ENCODE measurements at regions not wholly inside any gene's neighbourhood (a gene's known extent, or its start where the extent isn't known, plus 50 kb on each side); places are given as distances from the start of the nearest gene placed in this dataset.

GRCh38 chr2:886072-887022 lies 64.3 kb upstream of the SNTG2 start:
- H3K9me3 ChIP-seq (ENCODE audit: control insufficient read depth, insufficient read depth, low read length): no peaks in the 10 kb centered on the region
- H3K9ac ChIP-seq (ENCODE audit: low read depth, low read length): no peak overlapping the region
- H3K4me3 ChIP-seq (ENCODE audit: low read depth, low read length): no peak overlapping the region
- H3K27me3 ChIP-seq (ENCODE audit: control insufficient read depth, insufficient read depth, low read length): peaks cover 10% of the 10 kb centered on the region
- peaks cover 3% of the 10 kb centered on the region for H3K4me1 ChIP-seq (ENCODE audit: control insufficient read depth, insufficient read depth, low read length)
- H3K36me3 ChIP-seq (ENCODE audit: control insufficient read depth, insufficient read depth, low read length): no peaks in the 10 kb centered on the region

GRCh38 chr2:885230-886071 lies 65.2 kb upstream of the SNTG2 start:
- no peak overlapping the region for H3K9ac ChIP-seq (ENCODE audit: low read depth, low read length)
- H3K27me3 ChIP-seq (ENCODE audit: control insufficient read depth, insufficient read depth, low read length): peaks cover 13% of the 10 kb centered on the region
- H3K36me3 ChIP-seq (ENCODE audit: control insufficient read depth, insufficient read depth, low read length): no peaks in the 10 kb centered on the region
- H3K4me1 ChIP-seq (ENCODE audit: control insufficient read depth, insufficient read depth, low read length): peaks cover 3% of the 10 kb centered on the region
- no peaks in the 10 kb centered on the region for H3K9me3 ChIP-seq (ENCODE audit: control insufficient read depth, insufficient read depth, low read length)
- H3K4me3 ChIP-seq (ENCODE audit: low read depth, low read length): no peak overlapping the region

GRCh38 chr2:883803-884748 lies 66.6 kb upstream of the SNTG2 start:
- peaks cover 3% of the 10 kb centered on the region for H3K4me1 ChIP-seq (ENCODE audit: control insufficient read depth, insufficient read depth, low read length)
- H3K9ac ChIP-seq (ENCODE audit: low read depth, low read length): no peak overlapping the region
- H3K27me3 ChIP-seq (ENCODE audit: control insufficient read depth, insufficient read depth, low read length): peaks cover 13% of the 10 kb centered on the region
- no peaks in the 10 kb centered on the region for H3K36me3 ChIP-seq (ENCODE audit: control insufficient read depth, insufficient read depth, low read length)
- no peak overlapping the region for H3K4me3 ChIP-seq (ENCODE audit: low read depth, low read length)
- no peaks in the 10 kb centered on the region for H3K9me3 ChIP-seq (ENCODE audit: control insufficient read depth, insufficient read depth, low read length)

GRCh38 chr2:883260-883802 lies 67.3 kb upstream of the SNTG2 start:
- peaks cover 13% of the 10 kb centered on the region for H3K27me3 ChIP-seq (ENCODE audit: control insufficient read depth, insufficient read depth, low read length)
- H3K4me3 ChIP-seq (ENCODE audit: low read depth, low read length): no peak overlapping the region
- peaks cover 3% of the 10 kb centered on the region for H3K4me1 ChIP-seq (ENCODE audit: control insufficient read depth, insufficient read depth, low read length)
- no peaks in the 10 kb centered on the region for H3K36me3 ChIP-seq (ENCODE audit: control insufficient read depth, insufficient read depth, low read length)
- H3K9me3 ChIP-seq (ENCODE audit: control insufficient read depth, insufficient read depth, low read length): no peaks in the 10 kb centered on the region
- no peak overlapping the region for H3K9ac ChIP-seq (ENCODE audit: low read depth, low read length)

- Histone ChIP-seq H3K9ac (ENCODE audit: low read depth, low read length) (no peak overlapping the region), H3K9me3 (ENCODE audit: control insufficient read depth, insufficient read depth, low read length) (no peaks in the 10 kb centered on the region), H3K36me3 (ENCODE audit: control insufficient read depth, insufficient read depth, low read length) (no peaks in the 10 kb centered on the region), H3K4me3 (ENCODE audit: low read depth, low read length) (no peak overlapping the region), H3K4me1 (ENCODE audit: control insufficient read depth, insufficient read depth, low read length) (peaks cover 3% of the 10 kb centered on the region), H3K27me3 (ENCODE audit: control insufficient read depth, insufficient read depth, low read length) (peaks cover 13% of the 10 kb centered on the region)
Measured at GRCh38 chr2:881204-881918, 69.3 kb upstream of the SNTG2 start.

- Histone ChIP-seq H3K9ac (ENCODE audit: low read depth, low read length) (no peak overlapping the region), H3K4me3 (ENCODE audit: low read depth, low read length) (no peak overlapping the region), H3K36me3 (ENCODE audit: control insufficient read depth, insufficient read depth, low read length) (no peaks in the 10 kb centered on the region), H3K4me1 (ENCODE audit: control insufficient read depth, insufficient read depth, low read length) (peaks cover 3% of the 10 kb centered on the region), H3K27me3 (ENCODE audit: control insufficient read depth, insufficient read depth, low read length) (peaks cover 13% of the 10 kb centered on the region), H3K9me3 (ENCODE audit: control insufficient read depth, insufficient read depth, low read length) (no peaks in the 10 kb centered on the region)
Measured at GRCh38 chr2:880201-880970, 70.3 kb upstream of the SNTG2 start.

- no peaks in the 10 kb centered on the region for H3K36me3 ChIP-seq (ENCODE audit: control insufficient read depth, insufficient read depth, low read length)
- no peak overlapping the region for H3K9ac ChIP-seq (ENCODE audit: low read depth, low read length)
- peaks cover 13% of the 10 kb centered on the region for H3K27me3 ChIP-seq (ENCODE audit: control insufficient read depth, insufficient read depth, low read length)
- H3K4me3 ChIP-seq (ENCODE audit: low read depth, low read length): no peak overlapping the region
- H3K9me3 ChIP-seq (ENCODE audit: control insufficient read depth, insufficient read depth, low read length): no peaks in the 10 kb centered on the region
- H3K4me1 ChIP-seq (ENCODE audit: control insufficient read depth, insufficient read depth, low read length): peaks cover 3% of the 10 kb centered on the region
Measured at GRCh38 chr2:879540-879939, 71.1 kb upstream of the SNTG2 start.

- peaks cover 9% of the 10 kb centered on the region for H3K27me3 ChIP-seq (ENCODE audit: control insufficient read depth, insufficient read depth, low read length)
- no peaks in the 10 kb centered on the region for H3K4me1 ChIP-seq (ENCODE audit: control insufficient read depth, insufficient read depth, low read length)
- no peaks in the 10 kb centered on the region for H3K9me3 ChIP-seq (ENCODE audit: control insufficient read depth, insufficient read depth, low read length)
Measured at GRCh38 chr2:878245-878930, 72.3 kb upstream of the SNTG2 start.

GRCh38 chr2:877747-878146 lies 72.9 kb upstream of the SNTG2 start:
- Histone ChIP-seq H3K4me3 (ENCODE audit: low read depth, low read length) (no peak overlapping the region), H3K9me3 (ENCODE audit: control insufficient read depth, insufficient read depth, low read length) (no peaks in the 10 kb centered on the region), H3K27me3 (ENCODE audit: control insufficient read depth, insufficient read depth, low read length) (peaks cover 6% of the 10 kb centered on the region), H3K4me1 (ENCODE audit: control insufficient read depth, insufficient read depth, low read length) (no peaks in the 10 kb centered on the region), H3K9ac (ENCODE audit: low read depth, low read length) (no peak overlapping the region), H3K36me3 (ENCODE audit: control insufficient read depth, insufficient read depth, low read length) (no peaks in the 10 kb centered on the region)

More at GRCh38 chr2:878245-878930, 72.3 kb upstream of the SNTG2 start:
- Histone ChIP-seq H3K4me3 (ENCODE audit: low read depth, low read length) (no peak overlapping the region), H3K36me3 (ENCODE audit: control insufficient read depth, insufficient read depth, low read length) (no peaks in the 10 kb centered on the region), H3K9ac (ENCODE audit: low read depth, low read length) (no peak overlapping the region)

All from iPS-15b (cell line).